ENCODE measurements at regions not wholly inside any gene's neighbourhood (a gene's known extent, or its start where the extent isn't known, plus 50 kb on each side); places are given as distances from the start of the nearest gene placed in this dataset.

DNA sequence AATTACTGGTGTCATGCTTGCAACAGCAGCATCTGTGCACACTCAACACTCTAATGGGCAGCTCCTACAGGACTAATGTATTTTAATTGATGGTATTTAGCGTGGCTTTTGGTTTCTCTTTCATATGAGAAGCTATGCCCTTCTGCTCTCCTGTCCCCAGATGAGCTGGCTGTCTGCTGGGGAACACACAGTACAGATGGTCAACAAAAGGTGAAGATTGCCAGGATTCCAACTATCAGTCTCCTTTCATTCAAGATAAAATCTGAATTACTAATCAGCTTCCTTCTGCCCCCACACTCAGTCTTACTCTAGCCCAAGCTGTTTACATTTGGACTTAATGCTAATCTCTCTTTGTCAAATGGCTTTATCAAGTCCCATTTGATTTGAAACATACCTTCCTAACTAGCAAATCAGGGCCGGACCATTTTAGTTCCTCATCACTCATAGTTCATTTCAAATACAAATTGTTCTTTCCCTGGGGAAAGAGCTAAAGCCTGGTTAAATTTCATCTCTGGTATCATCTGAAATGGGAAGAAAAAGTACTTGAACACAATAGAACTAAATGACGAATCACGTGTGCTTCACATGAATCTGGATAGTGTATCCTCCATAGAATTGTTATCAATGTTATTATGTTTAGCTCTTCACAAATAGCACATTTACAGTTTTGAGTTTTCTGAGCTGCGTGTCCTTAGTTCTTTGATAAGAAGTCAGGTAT, 988.0 kb downstream of the PCDH17 start:
- no peak overlapping the region for H3K4me2 ChIP-seq (ENCODE audit: low read depth, low read length)
- no peak for ATAC-seq
- intact Hi-C loops (cut with micrococcal nuclease; ENCODE audit: unreplicated experiment): no loop called here

DNA sequence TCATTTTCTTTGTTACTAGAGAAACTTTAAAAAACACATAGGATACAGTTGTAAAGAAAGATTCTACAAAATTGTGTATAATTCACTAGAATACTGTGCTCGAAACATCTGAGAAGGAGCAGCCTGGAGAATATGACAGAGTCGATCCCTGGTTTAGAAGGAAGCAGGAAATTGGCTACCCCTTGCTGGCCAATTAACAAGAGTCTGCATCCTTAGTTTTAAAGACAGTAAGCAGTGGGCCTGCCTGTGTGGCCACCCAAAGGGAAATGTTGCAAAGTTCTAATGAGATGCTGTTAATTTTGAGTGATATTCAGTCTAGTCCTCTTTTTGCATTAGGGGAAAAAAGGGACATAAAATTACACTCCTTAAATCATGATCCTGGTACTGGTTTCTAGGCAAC, 988.6 kb downstream of the PCDH17 start:
- Histone ChIP-seq H4K20me1 (ENCODE audit: insufficient read depth, low read length) (no peaks in the 10 kb centered on the region), H3K79me2 (ENCODE audit: insufficient read depth, low read length) (no peaks in the 10 kb centered on the region), H3K4me3 (replicated peaks in 1 of 3; ENCODE audit: insufficient read depth in 1 of 3, low read depth in 2 of 3, low read length in 3 of 3) (no peak overlapping the region), H3K36me3 (replicated peaks in 1 of 2; ENCODE audit: control insufficient read depth in 1 of 2, insufficient read depth in 2 of 2, low read length in 2 of 2) (no peaks in the 10 kb centered on the region), H3K4me2 (ENCODE audit: low read depth, low read length) (no peak overlapping the region), H3K9ac (ENCODE audit: insufficient read depth, low read depth, low read length) (no peak overlapping the region), H2AFZ (ENCODE audit: low read length) (no peak overlapping the region), H3K27me3 (ENCODE audit: control insufficient read depth in 1 of 2, insufficient read depth in 2 of 2, low read length in 2 of 2) (no peaks in the 10 kb centered on the region), H3K9me3 (ENCODE audit: low read length) (peaks cover 54% of the 10 kb centered on the region), H3K4me1 (ENCODE audit: insufficient read depth, low read length) (no peaks in the 10 kb centered on the region), H3K27ac (ENCODE audit: extremely low read length, insufficient read depth, low read length) (no peak overlapping the region)
- intact Hi-C loops (cut with micrococcal nuclease; ENCODE audit: unreplicated experiment) (no loop called here), in situ Hi-C loops (cut with HindIII; ENCODE audit: extremely low pct_ligation_motif_present, low pct_unique_long_range_greater_than_20kb) (no loop called here)
- ATAC-seq (no peak), FAIRE-seq (no peak), DNase-seq (ENCODE audit: low spot score) (no peak)
- CTCF ChIA-PET (ENCODE audit: low intra/inter-chr PET ratio, low total read pairs): no interaction called here
- WGBS (ENCODE audit: low lambda C conversion rate): 6% methylated on average over 2 of the region's 2 CpGs
- BruUV-seq (replicated peaks): no TSS peak
- POLR2A ChIA-PET: no interaction called here
- TF ChIP-seq ZBTB7A (CRISPR knock-in tag; IDR thresholded peaks at IDR 0.05): no peak
- TF ChIP-seq MLLT10 (CRISPR knock-in tag; IDR thresholded peaks at IDR 0.05): no peak
- no peak for TF ChIP-seq ZNF629 (CRISPR knock-in tag; conservative IDR thresholded peaks at IDR 0.05)
- TF ChIP-seq NFYC (CRISPR knock-in tag; IDR thresholded peaks at IDR 0.05): no peak
- no peak for TF ChIP-seq ZUFSP (CRISPR knock-in tag; IDR thresholded peaks at IDR 0.05; ENCODE audit: borderline replicate concordance)
- TF ChIP-seq ZMAT3 (CRISPR knock-in tag; conservative IDR thresholded peaks at IDR 0.05): no peak
- no peak for TF ChIP-seq ZNF768 (CRISPR knock-in tag; IDR thresholded peaks at IDR 0.05)
- TF ChIP-seq ZNF850 (CRISPR knock-in tag; conservative IDR thresholded peaks at IDR 0.05): no peak
- TF ChIP-seq ZNF33B (CRISPR knock-in tag; IDR thresholded peaks at IDR 0.05): no peak
- TF ChIP-seq TCF12 (IDR thresholded peaks at IDR 0.05): no peak
- TF ChIP-seq TCF12 (CRISPR knock-in tag; IDR thresholded peaks at IDR 0.05): no peak

More for the DNA sequence above, 988.0 kb downstream of the PCDH17 start:
- BruUV-seq (replicated peaks): no TSS peak
- Histone ChIP-seq H3K4me1 (ENCODE audit: insufficient read depth, low read length) (no peaks in the 10 kb centered on the region), H3K79me2 (ENCODE audit: insufficient read depth, low read length) (no peaks in the 10 kb centered on the region), H4K20me1 (ENCODE audit: insufficient read depth, low read length) (no peaks in the 10 kb centered on the region), H3K4me3 (replicated peaks in 1 of 3; ENCODE audit: insufficient read depth in 1 of 3, low read depth in 2 of 3, low read length in 3 of 3) (no peak overlapping the region), H3K36me3 (replicated peaks in 1 of 2; ENCODE audit: control insufficient read depth in 1 of 2, insufficient read depth in 2 of 2, low read length in 2 of 2) (no peaks in the 10 kb centered on the region), H3K9ac (ENCODE audit: insufficient read depth, low read depth, low read length) (no peak overlapping the region), H3K27ac (ENCODE audit: extremely low read length, insufficient read depth, low read length) (no peak overlapping the region), H2AFZ (ENCODE audit: low read length) (no peak overlapping the region), H3K27me3 (ENCODE audit: control insufficient read depth in 1 of 2, insufficient read depth in 2 of 2, low read length in 2 of 2) (no peaks in the 10 kb centered on the region), H3K9me3 (ENCODE audit: low read length) (peaks cover 55% of the 10 kb centered on the region)
- no peak for TF ChIP-seq DZIP1 (CRISPR knock-in tag; IDR thresholded peaks at IDR 0.05)
- no peak for TF ChIP-seq PPARG (CRISPR knock-in tag; conservative IDR thresholded peaks at IDR 0.05)
- FAIRE-seq (no peak), DNase-seq (ENCODE audit: low spot score) (no peak)
- 7% methylated on average over 5 of the region's 5 CpGs for WGBS (ENCODE audit: low lambda C conversion rate)
- POLR2A ChIA-PET: no interaction called here
- in situ Hi-C loops (cut with HindIII; ENCODE audit: extremely low pct_ligation_motif_present, low pct_unique_long_range_greater_than_20kb): no loop called here
- CTCF ChIA-PET (ENCODE audit: low intra/inter-chr PET ratio, low total read pairs): no interaction called here

Data from HepG2 (cell line).